ENCODE measurements at regions not wholly inside any gene's neighbourhood (a gene's known extent, or its start where the extent isn't known, plus 50 kb on each side); places are given as distances from the start of the nearest gene placed in this dataset.

DNA sequence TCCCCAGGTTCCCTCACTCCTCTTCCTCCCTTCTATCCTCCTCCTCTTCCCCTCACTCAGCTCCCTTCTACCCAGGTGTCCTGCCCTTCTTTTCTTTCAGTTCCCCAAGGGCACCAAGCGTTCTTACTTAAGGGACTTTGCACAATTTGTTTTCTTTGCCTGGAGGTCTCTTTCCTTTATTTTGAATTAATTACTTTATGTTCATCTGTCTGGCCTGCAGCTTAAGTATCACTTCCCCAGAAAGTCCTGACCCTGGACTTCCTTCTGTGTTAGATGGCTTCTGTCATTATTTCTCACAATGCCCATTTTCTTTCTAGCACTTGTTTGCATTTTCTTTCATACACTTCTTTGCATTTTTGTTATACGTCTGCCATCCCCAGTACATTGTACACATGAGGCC lies 350.6 kb downstream of the SH3GL2 start:
- no peaks in the 10 kb centered on the region for H3K4me1 ChIP-seq
- no peaks in the 10 kb centered on the region for H3K27me3 ChIP-seq
- no peak overlapping the region for H3K27ac ChIP-seq
- no peak for TF ChIP-seq POLR2A (IDR thresholded peaks at IDR 0.05)
- no peak for TF ChIP-seq CTCF (IDR thresholded peaks at IDR 0.05 in 4 of 5, conservative IDR thresholded peaks at IDR 0.05 in 1 of 5)
- H3K4me3 ChIP-seq, result no peak overlapping the region
- ATAC-seq (no peak), DNase-seq (no peak)
- no peaks in the 10 kb centered on the region for H3K9me3 ChIP-seq
- no peaks in the 10 kb centered on the region for H3K36me3 ChIP-seq
- in situ Hi-C loops (cut with MboI; ENCODE audit: low sequenced_read_pairs in 4 of 4), result no loop called here
- intact Hi-C loops (cut with DNase I; ENCODE audit: low total_unique reads), result no loop called here

DNA sequence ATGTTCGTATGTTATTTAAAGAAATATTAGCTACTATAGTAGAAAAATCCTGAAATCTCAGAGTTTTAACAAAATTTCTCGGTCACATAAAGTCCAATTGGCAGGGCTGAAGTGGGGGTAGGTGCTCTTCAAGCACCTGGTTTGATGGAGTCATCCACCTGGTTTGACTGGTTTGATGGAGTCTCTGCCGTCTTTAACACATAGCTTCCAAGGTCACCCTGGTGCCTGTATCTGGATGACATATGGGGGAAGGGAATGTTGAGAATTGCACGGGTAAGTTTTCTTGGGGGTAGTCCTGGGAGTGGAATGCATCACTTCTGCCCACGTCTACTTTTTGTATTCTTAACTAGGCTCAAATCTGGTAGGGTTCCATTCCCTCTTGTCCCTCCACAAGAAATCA lies 351.2 kb downstream of the SH3GL2 start:
- TF ChIP-seq CTCF (IDR thresholded peaks at IDR 0.05 in 4 of 5, conservative IDR thresholded peaks at IDR 0.05 in 1 of 5), result no peak
- no peak for TF ChIP-seq POLR2A (IDR thresholded peaks at IDR 0.05)
- Histone ChIP-seq H3K27me3 (no peaks in the 10 kb centered on the region), H3K4me1 (no peaks in the 10 kb centered on the region), H3K4me3 (no peak overlapping the region), H3K27ac (no peak overlapping the region), H3K9me3 (no peaks in the 10 kb centered on the region), H3K36me3 (no peaks in the 10 kb centered on the region)
- ATAC-seq (no peak), DNase-seq (no peak)
- in situ Hi-C loops (cut with MboI; ENCODE audit: low sequenced_read_pairs in 4 of 4), result no loop called here
- intact Hi-C loops (cut with DNase I; ENCODE audit: low total_unique reads), result no loop called here

DNA sequence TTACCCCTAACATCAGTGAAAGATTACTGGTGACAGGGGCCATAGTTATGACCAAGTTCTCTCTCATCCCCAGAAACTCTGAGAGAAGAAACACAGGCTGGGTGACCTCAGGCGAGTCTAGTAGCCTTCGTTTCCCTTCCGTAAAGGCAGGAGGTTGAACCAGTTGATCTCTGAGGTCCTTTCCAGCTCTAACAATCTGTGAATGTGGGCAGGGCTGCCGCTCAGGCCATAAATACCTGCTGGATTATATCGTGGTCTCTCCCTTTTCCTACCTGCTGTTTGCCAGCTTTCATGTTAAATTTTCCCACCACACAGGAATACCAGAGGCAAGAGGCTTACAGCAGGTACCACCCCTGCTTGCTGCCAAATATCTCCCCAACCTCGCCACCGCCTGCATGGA lies 357.5 kb downstream of the SH3GL2 start:
- no peak for DNase-seq

GRCh38 chr9:17938035-17938655 lies 359.3 kb downstream of the SH3GL2 start:
- no peak for ATAC-seq

More for the DNA sequence above, 357.5 kb downstream of the SH3GL2 start:
- in situ Hi-C loops (cut with MboI; ENCODE audit: low sequenced_read_pairs in 4 of 4) (no loop called here), intact Hi-C loops (cut with DNase I; ENCODE audit: low total_unique reads) (no loop called here)
- no peaks in the 10 kb centered on the region for H3K27me3 ChIP-seq
- no peaks in the 10 kb centered on the region for H3K36me3 ChIP-seq
- no peak overlapping the region for H3K27ac ChIP-seq
- H3K4me1 ChIP-seq, result no peaks in the 10 kb centered on the region
- no peak overlapping the region for H3K4me3 ChIP-seq
- no peaks in the 10 kb centered on the region for H3K9me3 ChIP-seq
- no peak for ATAC-seq
- TF ChIP-seq CTCF (IDR thresholded peaks at IDR 0.05 in 4 of 5, conservative IDR thresholded peaks at IDR 0.05 in 1 of 5) (no peak), POLR2A (IDR thresholded peaks at IDR 0.05) (no peak)

More at GRCh38 chr9:17938035-17938655, 359.3 kb downstream of the SH3GL2 start:
- H3K36me3 ChIP-seq, result no peaks in the 10 kb centered on the region
- no peaks in the 10 kb centered on the region for H3K27me3 ChIP-seq
- H3K9me3 ChIP-seq, result no peaks in the 10 kb centered on the region
- H3K4me3 ChIP-seq, result no peak overlapping the region
- TF ChIP-seq CTCF (IDR thresholded peaks at IDR 0.05 in 4 of 5, conservative IDR thresholded peaks at IDR 0.05 in 1 of 5) (no peak), POLR2A (IDR thresholded peaks at IDR 0.05) (no peak)
- no peak for DNase-seq
- H3K27ac ChIP-seq, result no peak overlapping the region
- H3K4me1 ChIP-seq, result no peaks in the 10 kb centered on the region
- intact Hi-C loops (cut with DNase I; ENCODE audit: low total_unique reads) (no loop called here), in situ Hi-C loops (cut with MboI; ENCODE audit: low sequenced_read_pairs in 4 of 4) (no loop called here)
